Colonic mucosa (tissue), 4 donors: ENCODE measurements at regions not wholly inside any gene's neighbourhood (a gene's known extent, or its start where the extent isn't known, plus 50 kb on each side); places are given as distances from the start of the nearest gene placed in this dataset.
"Not testable (repeated sequence)": the region's sequence is repeated elsewhere in the genome, so short reads cannot be mapped to it uniquely, and the experiment has no call there.

Experiments used
- DNase-seq: peaks from one replicate; pipeline ENCODE4 v3.0.0-alpha.2; 2020
- H3K27ac ChIP-seq: fragments of 200-600 bp; one replicate; pipeline ENCODE4 v1.8.0; 2021
- H3K27me3 ChIP-seq: fragments of 200-600 bp; one replicate; pipeline ENCODE4 v1.8.0; 2021
- H3K36me3 ChIP-seq: fragments of 200-600 bp; one replicate; pipeline ENCODE4 v1.8.0; 2021
- H3K4me1 ChIP-seq: fragments of 200-600 bp; one replicate; pipeline ENCODE4 v1.8.0; 2021; ENCODE audit warnings: mild to moderate bottlenecking
- H3K4me3 ChIP-seq: fragments of 200-600 bp; one replicate; pipeline ENCODE4 v1.8.0; 2021
- H3K9ac ChIP-seq, 2 donors: one replicate each; pipeline ENCODE4 v1.7.0; 2013; ENCODE audit warnings: control low read depth in 2 of 2, low read depth in 2 of 2, low read length in 2 of 2
- H3K9me3 ChIP-seq: fragments of 200-600 bp; one replicate; pipeline ENCODE4 v1.8.0; 2021
- CTCF ChIP-seq: fragments of 200-600 bp; IDR thresholded peaks from one replicate; pipeline ENCODE4 v1.8.0; 2022; ENCODE audit warnings: antibody characterized with exemption, mild to moderate bottlenecking
- intact Hi-C: fragments of 100-400 bp; cut with DNase I; formaldehyde crosslinking; loops from one replicate; pipeline ENCODE4 v1.14.1; 2022
- donor health status: healthy.
- donor health status: DM: no; HTN: no; CAD: no.
- donor health status: DM: no; HTN: no; CAD: no.

- H3K27ac ChIP-seq, result no peak overlapping the region
- TF ChIP-seq CTCF, result no peak
- H3K36me3 ChIP-seq, result no peaks in the 10 kb centered on the region
- no peak overlapping the region for H3K9ac ChIP-seq
- intact Hi-C loops, result no loop called here
- no peaks in the 10 kb centered on the region for H3K4me1 ChIP-seq
- no peak overlapping the region for H3K4me3 ChIP-seq
- H3K27me3 ChIP-seq, result no peaks in the 10 kb centered on the region
- no peaks in the 10 kb centered on the region for H3K9me3 ChIP-seq
- no peak for DNase-seq
Observed at GRCh38 chrX:56343219-56343618, 111.1 kb downstream of the KLF8 start.

GRCh38 chrX:56343664-56344063 lies 111.5 kb downstream of the KLF8 start:
- Histone ChIP-seq H3K9ac (no peak overlapping the region), H3K4me3 (no peak overlapping the region), H3K27ac (no peak overlapping the region), H3K27me3 (no peaks in the 10 kb centered on the region), H3K9me3 (no peaks in the 10 kb centered on the region), H3K4me1 (no peaks in the 10 kb centered on the region), H3K36me3 (no peaks in the 10 kb centered on the region)
- intact Hi-C loops, result no loop called here
- no peak for TF ChIP-seq CTCF
- DNase-seq, result no peak

- H3K4me1 ChIP-seq, H3K36me3 ChIP-seq, H3K9me3 ChIP-seq, DNase-seq, intact Hi-C loops, H3K9ac ChIP-seq, H3K27me3 ChIP-seq, H3K4me3 ChIP-seq, H3K27ac ChIP-seq: not testable (repeated sequence)
Observed at GRCh38 chrX:56358145-56358544, 126.0 kb downstream of the KLF8 start.

GRCh38 chrX:56365171-56365570 lies 133.0 kb downstream of the KLF8 start:
- not testable (repeated sequence) for H3K27ac ChIP-seq, H3K4me1 ChIP-seq

GRCh38 chrX:56366901-56367300 lies 134.7 kb downstream of the KLF8 start:
- no peaks in the 10 kb centered on the region for H3K4me1 ChIP-seq
- DNase-seq, result peak; percentile 34
- no peaks in the 10 kb centered on the region for H3K9me3 ChIP-seq
- intact Hi-C loops, result no loop called here
- H3K9ac ChIP-seq, result no peak overlapping the region
- TF ChIP-seq CTCF, result no peak
- no peak overlapping the region for H3K4me3 ChIP-seq
- H3K27ac ChIP-seq, result no peak overlapping the region
- no peaks in the 10 kb centered on the region for H3K27me3 ChIP-seq
- no peaks in the 10 kb centered on the region for H3K36me3 ChIP-seq

More at GRCh38 chrX:56365171-56365570, 133.0 kb downstream of the KLF8 start:
- H3K9ac ChIP-seq, H3K9me3 ChIP-seq, H3K36me3 ChIP-seq, DNase-seq, intact Hi-C loops, H3K4me3 ChIP-seq, H3K27me3 ChIP-seq: not testable (repeated sequence)

- Histone ChIP-seq H3K9me3 (no peaks in the 10 kb centered on the region), H3K36me3 (no peaks in the 10 kb centered on the region), H3K4me3 (no peak overlapping the region), H3K4me1 (no peaks in the 10 kb centered on the region), H3K27ac (no peak overlapping the region), H3K27me3 (no peaks in the 10 kb centered on the region), H3K9ac (no peak overlapping the region)
- TF ChIP-seq CTCF, result no peak
- DNase-seq, result no peak
- intact Hi-C loops, result no loop called here
Observed at GRCh38 chrX:56368962-56369361, 136.8 kb downstream of the KLF8 start.

GRCh38 chrX:56379984-56380780 lies 148.0 kb downstream of the KLF8 start:
- DNase-seq, H3K27ac ChIP-seq, H3K9me3 ChIP-seq, H3K36me3 ChIP-seq, H3K4me3 ChIP-seq, H3K9ac ChIP-seq, H3K4me1 ChIP-seq, H3K27me3 ChIP-seq, intact Hi-C loops: not testable (repeated sequence)
